GM10266 (cell line): ENCODE measurements at regions not wholly inside any gene's neighbourhood (a gene's known extent, or its start where the extent isn't known, plus 50 kb on each side); places are given as distances from the start of the nearest gene placed in this dataset.
"Not testable (repeated sequence)": the region's sequence is repeated elsewhere in the genome, so short reads cannot be mapped to it uniquely, and the experiment has no call there.

Experiments
- DNase-seq: peaks from one replicate; pipeline ENCODE4 v3.0.0; 2012; ENCODE audit errors: extremely low spot score
- TF ChIP-seq, protein P1 (sequence below): IDR thresholded peaks from 2 replicates; pipeline ENCODE4 v1.5.1; 2012; ENCODE audit warnings: mild to moderate bottlenecking, low read depth; ENCODE audit not compliant: control insufficient read depth, insufficient read depth; ENCODE audit errors: missing control alignments

GRCh38 chr1:78292361-78292760 is 198.4 kb upstream of the PTGFR start:
- DNase-seq: no peak
- TF ChIP-seq, protein P1, sequence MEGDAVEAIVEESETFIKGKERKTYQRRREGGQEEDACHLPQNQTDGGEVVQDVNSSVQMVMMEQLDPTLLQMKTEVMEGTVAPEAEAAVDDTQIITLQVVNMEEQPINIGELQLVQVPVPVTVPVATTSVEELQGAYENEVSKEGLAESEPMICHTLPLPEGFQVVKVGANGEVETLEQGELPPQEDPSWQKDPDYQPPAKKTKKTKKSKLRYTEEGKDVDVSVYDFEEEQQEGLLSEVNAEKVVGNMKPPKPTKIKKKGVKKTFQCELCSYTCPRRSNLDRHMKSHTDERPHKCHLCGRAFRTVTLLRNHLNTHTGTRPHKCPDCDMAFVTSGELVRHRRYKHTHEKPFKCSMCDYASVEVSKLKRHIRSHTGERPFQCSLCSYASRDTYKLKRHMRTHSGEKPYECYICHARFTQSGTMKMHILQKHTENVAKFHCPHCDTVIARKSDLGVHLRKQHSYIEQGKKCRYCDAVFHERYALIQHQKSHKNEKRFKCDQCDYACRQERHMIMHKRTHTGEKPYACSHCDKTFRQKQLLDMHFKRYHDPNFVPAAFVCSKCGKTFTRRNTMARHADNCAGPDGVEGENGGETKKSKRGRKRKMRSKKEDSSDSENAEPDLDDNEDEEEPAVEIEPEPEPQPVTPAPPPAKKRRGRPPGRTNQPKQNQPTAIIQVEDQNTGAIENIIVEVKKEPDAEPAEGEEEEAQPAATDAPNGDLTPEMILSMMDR: no peak

DNA sequence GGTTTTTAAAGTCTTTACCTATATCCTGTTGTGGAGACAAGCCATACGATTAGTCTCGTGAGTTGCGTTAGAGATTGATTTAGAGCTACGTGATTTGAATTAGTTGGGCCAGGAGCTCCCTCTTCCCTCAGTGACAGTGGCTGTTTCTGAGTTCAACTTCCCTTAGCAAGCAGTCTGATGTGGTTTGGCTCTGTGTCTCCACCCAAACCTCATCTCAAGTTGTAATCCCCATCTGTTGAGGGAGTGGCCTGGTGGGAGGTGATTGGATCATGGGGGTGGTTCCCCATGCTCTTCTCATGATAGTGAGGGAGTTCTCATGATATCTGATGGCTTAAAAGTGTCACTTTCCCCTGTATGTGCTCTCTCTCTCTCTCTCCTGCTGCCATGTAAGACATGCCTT is 192.9 kb upstream of the PTGFR start:
- DNase-seq: no peak

DNA sequence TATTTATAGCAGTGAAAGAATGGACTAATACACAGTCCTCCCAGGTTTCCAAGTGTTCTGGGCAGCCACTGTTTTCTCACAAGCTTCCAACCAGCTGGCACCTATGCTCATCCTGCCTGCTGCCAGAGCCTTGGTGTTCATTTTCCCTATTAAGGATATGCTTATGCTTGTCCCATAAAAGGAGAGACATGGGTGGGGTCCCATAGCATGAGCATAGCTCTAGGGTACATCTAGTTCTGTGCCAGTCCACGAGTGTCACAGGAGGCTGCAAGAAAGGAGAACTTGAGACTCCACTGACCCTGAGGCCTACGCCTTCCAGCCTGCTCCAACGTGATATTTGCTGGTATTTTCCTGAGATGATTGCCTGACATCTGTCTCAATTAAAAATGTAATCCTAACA is 192.4 kb upstream of the PTGFR start:
- no peak for DNase-seq
- TF ChIP-seq, protein P1: no peak

More for the DNA sequence above, 192.9 kb upstream of the PTGFR start:
- TF ChIP-seq, protein P1: no peak

- TF ChIP-seq, protein P1: no peak
- DNase-seq: no peak
Observed at GRCh38 chr1:78301141-78301540, 189.6 kb upstream of the PTGFR start.

DNA sequence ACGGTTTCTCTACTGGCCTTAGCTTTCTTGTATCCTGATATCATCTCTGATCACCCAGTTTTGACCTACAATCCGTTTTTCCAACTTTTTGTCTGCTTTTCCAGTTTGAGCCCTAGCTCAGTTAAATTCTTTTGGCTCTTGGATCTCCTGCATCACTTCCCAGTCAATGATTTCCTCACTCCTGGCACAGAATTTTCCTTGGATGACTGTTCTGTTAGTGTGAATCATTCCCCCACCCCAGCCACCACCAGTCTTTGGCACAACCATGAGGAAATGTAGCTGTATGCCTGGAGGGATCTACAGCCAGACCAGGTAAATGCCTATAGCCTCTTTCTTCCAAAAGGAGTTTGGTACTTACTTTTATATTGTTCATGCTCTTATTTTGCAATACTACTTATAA is 187.2 kb upstream of the PTGFR start:
- no peak for DNase-seq

DNA sequence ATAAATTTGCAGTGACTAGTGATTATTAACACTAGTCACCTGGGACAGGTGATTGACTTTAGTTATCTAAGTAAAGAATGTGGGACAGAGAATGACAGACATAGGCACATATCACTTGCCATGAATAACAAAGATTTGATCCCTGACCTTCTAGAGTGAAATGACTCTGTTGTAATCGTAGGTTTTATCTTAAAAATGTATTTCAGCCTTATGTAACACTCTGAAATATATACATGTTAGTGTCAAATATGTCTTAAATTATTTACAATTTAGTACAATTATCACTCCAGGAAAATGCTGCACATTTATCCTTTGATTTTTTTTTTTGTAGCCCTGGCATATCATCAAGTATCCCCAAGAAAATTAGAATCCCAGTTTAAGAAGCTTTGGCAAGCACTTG is 186.4 kb upstream of the PTGFR start:
- DNase-seq: no peak
- TF ChIP-seq, protein P1: no peak

More for the DNA sequence above, 187.2 kb upstream of the PTGFR start:
- TF ChIP-seq, protein P1: no peak

- TF ChIP-seq, protein P1: no peak
- no peak for DNase-seq
Observed at GRCh38 chr1:78304761-78305160, 186.0 kb upstream of the PTGFR start.

GRCh38 chr1:78310261-78310660 is 180.5 kb upstream of the PTGFR start:
- not testable (repeated sequence) for DNase-seq
